GM21786 (cell line): ENCODE measurements at regions not wholly inside any gene's neighbourhood (a gene's known extent, or its start where the extent isn't known, plus 50 kb on each side); places are given as distances from the start of the nearest gene placed in this dataset.

Source experiments
- ATAC-seq: cut with Tn5 transposase; IDR thresholded peaks from one replicate; pipeline ENCODE4 v1.9.1; 2021; ENCODE audit not compliant: unreplicated experiment

GRCh38 chr11:32003335-32003734, 87.5 kb upstream of the RCN1 start:
- no peak for ATAC-seq

GRCh38 chr11:32002311-32002710, 88.6 kb upstream of the RCN1 start:
- ATAC-seq = no peak

GRCh38 chr11:31997955-31998354, 92.9 kb upstream of the RCN1 start:
- ATAC-seq = no peak

- no peak for ATAC-seq
Measured at GRCh38 chr11:31996159-31996881, 94.6 kb upstream of the RCN1 start.

GRCh38 chr11:31995525-31996094, 95.3 kb upstream of the RCN1 start:
- ATAC-seq = peak; percentile 94

- no peak for ATAC-seq
Measured at GRCh38 chr11:31995032-31995431, 95.8 kb upstream of the RCN1 start.

- ATAC-seq = no peak
Measured at GRCh38 chr11:31987118-31988005, 103.5 kb upstream of the RCN1 start.

GRCh38 chr11:31986201-31986889, 104.5 kb upstream of the RCN1 start:
- ATAC-seq = no peak

- ATAC-seq = no peak
Measured at GRCh38 chr11:31981457-31981856, 109.4 kb upstream of the RCN1 start.

- ATAC-seq = no peak
Measured at GRCh38 chr11:31977343-31977742, 113.5 kb upstream of the RCN1 start.

GRCh38 chr11:31974366-31975136, 116.3 kb upstream of the RCN1 start:
- no peak for ATAC-seq

- no peak for ATAC-seq
Measured at GRCh38 chr11:31973172-31973571, 117.7 kb upstream of the RCN1 start.

- ATAC-seq = no peak
Measured at GRCh38 chr11:31972623-31973022, 118.3 kb upstream of the RCN1 start.

- ATAC-seq = no peak
Measured at GRCh38 chr11:31969359-31969702, 121.5 kb upstream of the RCN1 start.

GRCh38 chr11:31968461-31969358, 122.2 kb upstream of the RCN1 start:
- no peak for ATAC-seq

GRCh38 chr11:31967404-31968130, 123.3 kb upstream of the RCN1 start:
- ATAC-seq = no peak

GRCh38 chr11:31966846-31967245, 124.0 kb upstream of the RCN1 start:
- no peak for ATAC-seq

GRCh38 chr11:31964181-31964580, 126.7 kb upstream of the RCN1 start:
- ATAC-seq = no peak

GRCh38 chr11:31960126-31960525, 130.7 kb upstream of the RCN1 start:
- no peak for ATAC-seq
